ENCODE measurements at regions not wholly inside any gene's neighbourhood (a gene's known extent, or its start where the extent isn't known, plus 50 kb on each side); places are given as distances from the start of the nearest gene placed in this dataset.

- TF ChIP-seq EGR1 (IDR thresholded peaks at IDR 0.05; ENCODE audit: low read depth in 2 of 2) (no peak), YY1 (IDR thresholded peaks at IDR 0.05) (no peak), JUND (IDR thresholded peaks at IDR 0.05) (no peak), RAD21 (IDR thresholded peaks at IDR 0.05) (no peak), SP1 (IDR thresholded peaks at IDR 0.05) (no peak), MAX (IDR thresholded peaks at IDR 0.05) (no peak), GABPA (IDR thresholded peaks at IDR 0.05 in 1 of 2, conservative IDR thresholded peaks at IDR 0.05 in 1 of 2) (no peak)
- TF ChIP-seq, protein P1, sequence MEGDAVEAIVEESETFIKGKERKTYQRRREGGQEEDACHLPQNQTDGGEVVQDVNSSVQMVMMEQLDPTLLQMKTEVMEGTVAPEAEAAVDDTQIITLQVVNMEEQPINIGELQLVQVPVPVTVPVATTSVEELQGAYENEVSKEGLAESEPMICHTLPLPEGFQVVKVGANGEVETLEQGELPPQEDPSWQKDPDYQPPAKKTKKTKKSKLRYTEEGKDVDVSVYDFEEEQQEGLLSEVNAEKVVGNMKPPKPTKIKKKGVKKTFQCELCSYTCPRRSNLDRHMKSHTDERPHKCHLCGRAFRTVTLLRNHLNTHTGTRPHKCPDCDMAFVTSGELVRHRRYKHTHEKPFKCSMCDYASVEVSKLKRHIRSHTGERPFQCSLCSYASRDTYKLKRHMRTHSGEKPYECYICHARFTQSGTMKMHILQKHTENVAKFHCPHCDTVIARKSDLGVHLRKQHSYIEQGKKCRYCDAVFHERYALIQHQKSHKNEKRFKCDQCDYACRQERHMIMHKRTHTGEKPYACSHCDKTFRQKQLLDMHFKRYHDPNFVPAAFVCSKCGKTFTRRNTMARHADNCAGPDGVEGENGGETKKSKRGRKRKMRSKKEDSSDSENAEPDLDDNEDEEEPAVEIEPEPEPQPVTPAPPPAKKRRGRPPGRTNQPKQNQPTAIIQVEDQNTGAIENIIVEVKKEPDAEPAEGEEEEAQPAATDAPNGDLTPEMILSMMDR (IDR thresholded peaks at IDR 0.05; ENCODE audit: low read depth, low read length, missing input control): no peak
- TF ChIP-seq, protein P2, sequence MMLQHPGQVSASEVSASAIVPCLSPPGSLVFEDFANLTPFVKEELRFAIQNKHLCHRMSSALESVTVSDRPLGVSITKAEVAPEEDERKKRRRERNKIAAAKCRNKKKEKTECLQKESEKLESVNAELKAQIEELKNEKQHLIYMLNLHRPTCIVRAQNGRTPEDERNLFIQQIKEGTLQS (IDR thresholded peaks at IDR 0.05): no peak
- TF ChIP-seq, protein P3, sequence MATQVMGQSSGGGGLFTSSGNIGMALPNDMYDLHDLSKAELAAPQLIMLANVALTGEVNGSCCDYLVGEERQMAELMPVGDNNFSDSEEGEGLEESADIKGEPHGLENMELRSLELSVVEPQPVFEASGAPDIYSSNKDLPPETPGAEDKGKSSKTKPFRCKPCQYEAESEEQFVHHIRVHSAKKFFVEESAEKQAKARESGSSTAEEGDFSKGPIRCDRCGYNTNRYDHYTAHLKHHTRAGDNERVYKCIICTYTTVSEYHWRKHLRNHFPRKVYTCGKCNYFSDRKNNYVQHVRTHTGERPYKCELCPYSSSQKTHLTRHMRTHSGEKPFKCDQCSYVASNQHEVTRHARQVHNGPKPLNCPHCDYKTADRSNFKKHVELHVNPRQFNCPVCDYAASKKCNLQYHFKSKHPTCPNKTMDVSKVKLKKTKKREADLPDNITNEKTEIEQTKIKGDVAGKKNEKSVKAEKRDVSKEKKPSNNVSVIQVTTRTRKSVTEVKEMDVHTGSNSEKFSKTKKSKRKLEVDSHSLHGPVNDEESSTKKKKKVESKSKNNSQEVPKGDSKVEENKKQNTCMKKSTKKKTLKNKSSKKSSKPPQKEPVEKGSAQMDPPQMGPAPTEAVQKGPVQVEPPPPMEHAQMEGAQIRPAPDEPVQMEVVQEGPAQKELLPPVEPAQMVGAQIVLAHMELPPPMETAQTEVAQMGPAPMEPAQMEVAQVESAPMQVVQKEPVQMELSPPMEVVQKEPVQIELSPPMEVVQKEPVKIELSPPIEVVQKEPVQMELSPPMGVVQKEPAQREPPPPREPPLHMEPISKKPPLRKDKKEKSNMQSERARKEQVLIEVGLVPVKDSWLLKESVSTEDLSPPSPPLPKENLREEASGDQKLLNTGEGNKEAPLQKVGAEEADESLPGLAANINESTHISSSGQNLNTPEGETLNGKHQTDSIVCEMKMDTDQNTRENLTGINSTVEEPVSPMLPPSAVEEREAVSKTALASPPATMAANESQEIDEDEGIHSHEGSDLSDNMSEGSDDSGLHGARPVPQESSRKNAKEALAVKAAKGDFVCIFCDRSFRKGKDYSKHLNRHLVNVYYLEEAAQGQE (IDR thresholded peaks at IDR 0.05): no peak
Observed at GRCh38 chrX:150239946-150240642, 123.0 kb upstream of the MAMLD1 start.
